CD4-positive, CD25-positive, alpha-beta regulatory T cell (primary cell): ENCODE measurements at regions not wholly inside any gene's neighbourhood (a gene's known extent, or its start where the extent isn't known, plus 50 kb on each side); places are given as distances from the start of the nearest gene placed in this dataset.

Source experiments
- ATAC-seq, 2 donors: fragments of 150-1000 bp; cut with Tn5 transposase; one replicate each; pipeline ENCODE4 v1.10.0; 2021; ENCODE audit warnings: low read depth in 2 of 2, moderate number of reproducible peaks in 2 of 2, moderate library complexity in 1 of 2
- DNase-seq, 3 donors: peaks; one replicate each; pipeline versions ENCODE4 v3.0.0 to v3.0.0-alpha.2; 2012 to 2022; ENCODE audit warnings: mixed read lengths in 1 of 3
- H3K27ac ChIP-seq: one replicate; pipeline ENCODE4 v1.7.0; 2013; ENCODE audit warnings: mild to moderate bottlenecking, low read length; ENCODE audit not compliant: insufficient read depth, poor library complexity, severe bottlenecking
- H3K27me3 ChIP-seq: one replicate; pipeline ENCODE4 v1.7.0; 2013; ENCODE audit warnings: low read length; ENCODE audit not compliant: control insufficient read depth, insufficient read depth
- H3K36me3 ChIP-seq: one replicate; pipeline ENCODE4 v1.7.0; 2013; ENCODE audit warnings: mild to moderate bottlenecking, low read length, moderate library complexity; ENCODE audit not compliant: control insufficient read depth, insufficient read depth
- H3K4me1 ChIP-seq: 2 replicates; pipeline ENCODE4 v1.7.0; 2013; ENCODE audit warnings: mild to moderate bottlenecking, low read length; ENCODE audit not compliant: insufficient read depth, control insufficient read depth, poor library complexity, severe bottlenecking
- H3K4me3 ChIP-seq: one replicate; pipeline ENCODE4 v1.7.0; 2013; ENCODE audit warnings: low read depth, mild to moderate bottlenecking, low read length, moderate library complexity
- H3K9me3 ChIP-seq, 2 experiments: 1 replicate in 1 of 2; 2 replicates in 1 of 2; pipeline ENCODE4 v1.7.0; 2013; ENCODE audit warnings: low read length in 2 of 2, mild to moderate bottlenecking in 1 of 2, moderate library complexity in 1 of 2; ENCODE audit not compliant: control insufficient read depth in 2 of 2
- H3K27ac Mint-ChIP-seq, 3 donors: one replicate each; pipeline ENCODE4 v1.8.0; 2020 to 2022; ENCODE audit warnings: mild to moderate bottlenecking in 3 of 3, mixed read lengths in 3 of 3, moderate library complexity in 2 of 3
- H3K27me3 Mint-ChIP-seq: one replicate; pipeline ENCODE4 v1.8.0; 2022; ENCODE audit warnings: mild to moderate bottlenecking, mixed read lengths
- H3K36me3 Mint-ChIP-seq: one replicate; pipeline ENCODE4 v1.8.0; 2020; ENCODE audit warnings: mixed read lengths
- H3K4me1 Mint-ChIP-seq, 4 donors: one replicate each; pipeline ENCODE4 v1.8.0; 2020 to 2022; ENCODE audit warnings: mixed read lengths in 4 of 4, mild to moderate bottlenecking in 1 of 4
- H3K4me3 Mint-ChIP-seq, 4 donors: one replicate each; pipeline ENCODE4 v1.8.0; 2020 to 2022; ENCODE audit warnings: mild to moderate bottlenecking in 4 of 4, mixed read lengths in 4 of 4, moderate library complexity in 3 of 4
- H3K9me3 Mint-ChIP-seq, 7 donors: one replicate each; pipeline ENCODE4 v1.8.0; 2020 to 2022; ENCODE audit warnings: mixed read lengths in 7 of 7, mild to moderate bottlenecking in 3 of 7, moderate library complexity in 2 of 7

DNA sequence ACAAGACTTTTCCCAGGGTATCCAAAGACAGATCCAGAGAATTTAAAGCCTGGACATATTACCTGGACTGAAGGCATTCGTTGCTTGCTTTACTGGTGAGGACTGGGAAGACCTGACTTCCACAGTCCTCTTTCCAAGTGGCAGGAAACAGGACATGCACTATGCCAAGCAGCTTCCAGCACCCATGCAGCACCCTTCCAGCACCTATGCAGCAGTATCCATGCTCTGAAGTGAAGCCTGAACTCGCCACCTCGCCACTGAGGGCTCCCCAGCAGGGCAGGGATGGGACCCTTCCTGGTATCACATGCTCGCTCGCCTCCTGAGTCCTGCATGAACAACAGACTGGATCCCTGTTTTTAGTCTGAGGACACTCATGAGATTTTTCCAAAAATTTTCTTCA lies 189.9 kb upstream of the KLF14 start:
- Mint-ChIP-seq H3K36me3 (peaks cover 38% of the 10 kb centered on the region), H3K4me1 (peaks cover 52 to 93% (median 75%) of the 10 kb centered on the region in 4 donors), H3K27ac (peak overlapping the region in 1 of 3 donors; percentile 88), H3K4me3 (peak overlapping the region in 2 of 4 donors; percentile 8 to 24), H3K9me3 (peaks cover 0 to 4% (median 0%) of the 10 kb centered on the region in 7 donors), H3K27me3 (no peaks in the 10 kb centered on the region)
- DNase-seq (no peak), ATAC-seq (no peak)
- peak overlapping the region; percentile 94 for H3K27ac ChIP-seq
- H3K4me1 ChIP-seq: peaks cover 89% of the 10 kb centered on the region
- H3K4me3 ChIP-seq: no peak overlapping the region
- no peaks in the 10 kb centered on the region for H3K27me3 ChIP-seq
- H3K9me3 ChIP-seq: no peaks in the 10 kb centered on the region
- peaks cover 51% of the 10 kb centered on the region for H3K36me3 ChIP-seq

DNA sequence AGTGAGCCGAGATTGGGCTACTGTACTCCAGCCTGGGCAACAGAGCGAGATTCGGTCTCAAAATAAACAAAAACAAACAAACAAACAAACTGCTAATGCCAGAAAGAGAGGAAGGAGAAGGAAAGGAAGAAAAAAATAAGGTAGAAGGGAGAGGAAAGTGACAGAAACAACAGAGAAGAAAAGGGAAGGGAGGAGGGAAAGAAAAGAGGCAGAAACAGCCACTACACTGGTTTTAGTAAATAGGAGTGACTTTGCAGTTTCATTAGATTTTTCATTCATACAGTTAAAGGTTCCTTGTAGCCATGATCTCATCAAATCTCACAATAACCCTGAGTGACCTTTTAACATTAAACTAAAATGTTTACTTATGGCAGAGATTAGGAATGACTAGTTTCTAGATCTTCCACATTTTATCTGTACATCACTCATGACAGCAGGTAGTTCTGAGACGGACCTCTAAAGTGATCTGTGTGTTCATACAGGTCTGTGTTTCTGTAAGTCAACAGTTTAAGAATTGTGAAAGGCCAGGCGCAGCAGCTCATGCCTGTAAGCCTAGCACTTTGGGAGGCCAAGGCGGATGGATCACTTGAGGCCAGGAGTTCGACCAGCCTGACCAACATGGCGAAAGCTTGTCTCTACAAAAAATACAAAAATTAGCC lies 191.3 kb upstream of the KLF14 start:
- DNase-seq (no peak), ATAC-seq (no peak)
- H3K27ac Mint-ChIP-seq: peak overlapping the region; percentile 79 to 88 (median 87)
- H3K4me3 Mint-ChIP-seq: peak overlapping the region; percentile 70 to 91 (median 80)
- Histone ChIP-seq H3K4me3 (peak overlapping the region; percentile 58), H3K27me3 (no peaks in the 10 kb centered on the region), H3K9me3 (no peaks in the 10 kb centered on the region), H3K4me1 (peaks cover 90% of the 10 kb centered on the region), H3K36me3 (peaks cover 43% of the 10 kb centered on the region), H3K27ac (peak overlapping the region; percentile 94)
- H3K9me3 Mint-ChIP-seq: peaks cover 0 to 4% (median 0%) of the 10 kb centered on the region in 7 donors
- H3K36me3 Mint-ChIP-seq: peaks cover 32% of the 10 kb centered on the region
- peaks cover 50 to 93% (median 74%) of the 10 kb centered on the region in 4 donors for H3K4me1 Mint-ChIP-seq
- H3K27me3 Mint-ChIP-seq: no peaks in the 10 kb centered on the region

DNA sequence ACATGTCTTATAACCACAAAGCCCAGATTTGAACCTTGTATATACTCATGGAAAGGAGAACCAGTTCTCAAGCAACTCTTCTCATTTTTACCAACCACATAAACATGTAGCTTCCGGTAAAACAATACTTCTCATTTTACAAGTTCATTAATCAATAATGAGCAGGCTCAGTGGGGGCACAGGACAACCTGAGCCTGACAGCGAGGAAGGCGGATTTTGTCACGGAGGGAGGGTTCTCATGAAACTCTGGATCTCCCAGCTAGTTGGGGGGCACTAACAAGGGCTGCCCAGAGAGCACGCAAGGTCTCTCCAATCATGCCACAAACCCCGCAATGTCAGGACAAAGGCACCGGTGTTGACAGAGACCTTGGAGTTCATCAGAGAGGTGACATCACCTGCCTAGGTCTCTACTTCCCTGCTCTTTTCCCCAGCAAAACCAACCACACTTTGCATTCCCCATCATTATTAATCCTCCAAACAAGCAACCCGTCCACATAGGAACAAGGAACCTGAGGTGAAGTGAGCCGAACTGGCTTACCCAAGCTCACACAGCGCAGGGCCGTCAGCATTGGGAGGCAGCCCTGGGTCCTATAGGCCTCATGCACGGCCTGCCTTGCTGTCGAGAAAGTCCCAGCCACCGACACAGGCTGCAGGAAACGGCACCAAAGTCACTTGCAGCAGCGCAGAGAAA lies 192.1 kb upstream of the KLF14 start:
- peak overlapping the region; percentile 57 for H3K4me3 ChIP-seq
- Mint-ChIP-seq H3K27ac (peak overlapping the region; percentile 87 to 88 (median 88)), H3K9me3 (peaks cover 0 to 4% (median 0%) of the 10 kb centered on the region in 7 donors), H3K4me1 (peaks cover 48 to 93% (median 75%) of the 10 kb centered on the region in 4 donors), H3K27me3 (no peaks in the 10 kb centered on the region), H3K36me3 (peaks cover 24% of the 10 kb centered on the region), H3K4me3 (peak overlapping the region; percentile 65 to 91 (median 84))
- ATAC-seq (peak in 1 of 2 donors; percentile 28), DNase-seq (peak in 1 of 3 donors; percentile 41)
- H3K27me3 ChIP-seq: no peaks in the 10 kb centered on the region
- peaks cover 38% of the 10 kb centered on the region for H3K36me3 ChIP-seq
- peaks cover 92% of the 10 kb centered on the region for H3K4me1 ChIP-seq
- peak overlapping the region; percentile 94 for H3K27ac ChIP-seq
- no peaks in the 10 kb centered on the region for H3K9me3 ChIP-seq

DNA sequence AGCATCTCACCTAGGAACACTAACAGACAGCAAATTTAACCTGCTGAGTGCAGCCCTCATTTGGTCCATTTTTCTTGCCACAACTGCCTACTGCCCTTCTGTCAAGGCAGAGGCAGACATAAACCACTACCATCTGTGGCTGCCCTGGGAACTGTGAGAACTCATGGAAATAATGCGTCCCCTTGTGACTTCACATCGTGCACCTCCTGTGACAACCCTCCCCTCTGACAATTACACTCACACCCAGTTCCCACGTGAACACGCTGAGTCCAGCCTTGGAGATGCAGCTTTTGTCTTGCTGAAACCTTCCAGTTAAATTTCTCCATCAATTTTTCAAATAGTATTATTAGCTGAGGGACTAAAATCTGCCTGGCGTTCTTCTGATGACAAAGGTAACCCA lies 193.1 kb upstream of the KLF14 start:
- peaks cover 24% of the 10 kb centered on the region for H3K36me3 Mint-ChIP-seq
- H3K27me3 Mint-ChIP-seq: no peaks in the 10 kb centered on the region
- H3K27ac Mint-ChIP-seq: peak overlapping the region; percentile 80 to 88 (median 87)
- Histone ChIP-seq H3K36me3 (peaks cover 35% of the 10 kb centered on the region), H3K4me3 (peak overlapping the region; percentile 37), H3K27me3 (no peaks in the 10 kb centered on the region), H3K4me1 (peaks cover 92% of the 10 kb centered on the region), H3K9me3 (no peaks in the 10 kb centered on the region), H3K27ac (peak overlapping the region; percentile 94)
- H3K4me1 Mint-ChIP-seq: peaks cover 58 to 97% (median 80%) of the 10 kb centered on the region in 4 donors
- ATAC-seq: no peak
- DNase-seq: no peak
- H3K4me3 Mint-ChIP-seq: peak overlapping the region in 3 of 4 donors; percentile 65 to 91 (median 76)
- peaks cover 0 to 4% (median 0%) of the 10 kb centered on the region in 7 donors for H3K9me3 Mint-ChIP-seq

DNA sequence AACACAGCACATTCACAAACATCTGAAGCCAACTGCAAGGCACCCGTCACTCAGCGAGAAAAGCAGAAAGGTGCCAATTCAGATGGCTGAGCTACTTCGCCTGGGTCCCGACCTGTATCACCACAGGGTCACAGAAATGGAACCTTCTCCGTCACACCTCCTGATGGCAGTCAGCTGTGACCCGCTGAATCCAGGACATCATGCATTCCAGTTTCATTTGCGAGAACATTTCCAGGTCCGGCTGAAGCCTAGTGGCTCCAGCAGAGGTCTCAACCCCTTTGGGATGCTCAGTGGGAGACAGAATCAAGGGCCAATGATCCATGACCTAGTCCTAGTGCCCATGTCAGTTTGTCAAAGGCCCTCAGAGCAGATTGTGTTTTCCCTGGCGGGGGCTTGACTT lies 193.6 kb upstream of the KLF14 start:
- Histone ChIP-seq H3K4me3 (peak overlapping the region; percentile 37), H3K36me3 (peaks cover 31% of the 10 kb centered on the region), H3K4me1 (peaks cover 93% of the 10 kb centered on the region), H3K27me3 (no peaks in the 10 kb centered on the region), H3K9me3 (no peaks in the 10 kb centered on the region), H3K27ac (peak overlapping the region; percentile 94)
- Mint-ChIP-seq H3K9me3 (peaks cover 0 to 4% (median 0%) of the 10 kb centered on the region in 7 donors), H3K4me1 (peaks cover 58 to 98% (median 80%) of the 10 kb centered on the region in 4 donors), H3K4me3 (peak overlapping the region; percentile 65 to 91 (median 72)), H3K27ac (peak overlapping the region; percentile 80 to 88 (median 87)), H3K27me3 (no peaks in the 10 kb centered on the region), H3K36me3 (peaks cover 22% of the 10 kb centered on the region)
- DNase-seq: no peak
- ATAC-seq: no peak

DNA sequence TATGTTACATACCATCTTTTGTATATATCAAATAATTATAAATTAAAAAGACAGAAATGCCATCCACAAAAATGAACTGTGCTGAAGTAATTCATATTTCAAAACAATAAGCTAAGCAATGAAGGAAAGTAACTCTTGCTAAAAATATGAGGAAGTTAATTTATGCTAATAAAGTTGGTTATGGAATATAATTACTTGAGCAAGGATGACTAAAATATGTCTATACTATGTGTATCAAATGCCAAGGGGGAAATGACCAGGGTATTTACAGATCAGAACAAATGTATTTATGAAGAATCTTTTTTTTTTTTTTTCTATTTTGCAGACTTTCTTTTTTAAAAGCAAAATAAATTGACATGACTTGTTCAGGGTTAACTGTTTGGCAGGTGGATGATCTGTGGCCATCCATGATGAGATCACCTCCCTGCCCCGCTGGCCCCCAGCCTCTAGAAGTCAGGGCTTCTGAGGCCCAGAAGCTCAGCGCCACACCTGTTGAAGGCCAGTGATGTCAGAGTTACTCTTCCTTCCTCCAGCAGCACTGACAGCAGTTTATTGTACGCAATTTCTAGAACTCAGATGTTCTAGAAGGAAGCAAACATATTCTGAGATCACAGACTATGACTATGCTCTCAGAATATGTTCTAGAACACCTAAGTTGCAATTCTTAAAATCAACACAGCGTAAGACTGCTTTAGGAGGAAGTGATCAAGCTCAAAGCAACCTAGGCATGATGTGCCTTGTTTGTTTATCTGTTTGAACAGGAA lies 196.1 kb upstream of the KLF14 start:
- peak overlapping the region; percentile 60 to 77 (median 62) for H3K4me3 Mint-ChIP-seq
- H3K4me1 Mint-ChIP-seq: peaks cover 49 to 98% (median 84%) of the 10 kb centered on the region in 4 donors
- Histone ChIP-seq H3K36me3 (peaks cover 39% of the 10 kb centered on the region), H3K4me3 (peak overlapping the region; percentile 54), H3K27me3 (no peaks in the 10 kb centered on the region), H3K4me1 (peaks cover 99% of the 10 kb centered on the region), H3K27ac (peak overlapping the region; percentile 94), H3K9me3 (no peaks in the 10 kb centered on the region)
- DNase-seq: peak; percentile 67 to 79 (median 77)
- peak overlapping the region; percentile 91 to 97 (median 92) for H3K27ac Mint-ChIP-seq
- peaks cover 0 to 4% (median 0%) of the 10 kb centered on the region in 7 donors for H3K9me3 Mint-ChIP-seq
- H3K36me3 Mint-ChIP-seq: peaks cover 34% of the 10 kb centered on the region
- no peaks in the 10 kb centered on the region for H3K27me3 Mint-ChIP-seq
- peak; percentile 68 to 72 for ATAC-seq

DNA sequence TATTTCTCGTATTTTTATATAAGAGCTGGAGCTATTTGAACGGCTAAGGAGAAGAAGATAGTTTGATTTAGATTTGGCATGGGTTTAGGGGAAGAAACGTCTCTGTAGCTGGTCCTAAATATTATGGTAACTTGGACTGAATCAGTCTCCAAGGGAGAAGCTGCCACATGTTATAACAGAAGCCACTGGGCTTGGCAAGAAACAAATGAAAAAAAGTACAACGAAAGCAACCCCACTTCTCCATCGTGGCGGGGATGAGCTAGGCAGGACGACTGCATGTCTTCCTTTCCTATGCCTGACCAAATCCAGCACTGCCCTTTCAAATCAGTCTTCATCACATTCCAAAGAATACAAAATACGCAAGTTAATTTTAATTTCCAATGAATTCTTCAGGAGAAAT lies 196.7 kb upstream of the KLF14 start:
- no peaks in the 10 kb centered on the region for H3K27me3 ChIP-seq
- H3K36me3 Mint-ChIP-seq: peaks cover 36% of the 10 kb centered on the region
- H3K9me3 Mint-ChIP-seq: peaks cover 0 to 4% (median 0%) of the 10 kb centered on the region in 7 donors
- H3K4me1 ChIP-seq: peaks cover 99% of the 10 kb centered on the region
- no peaks in the 10 kb centered on the region for H3K9me3 ChIP-seq
- peaks cover 40% of the 10 kb centered on the region for H3K36me3 ChIP-seq
- ATAC-seq (no peak), DNase-seq (no peak)
- peak overlapping the region; percentile 94 for H3K27ac ChIP-seq
- peak overlapping the region; percentile 91 to 97 (median 92) for H3K27ac Mint-ChIP-seq
- H3K27me3 Mint-ChIP-seq: no peaks in the 10 kb centered on the region
- H3K4me3 Mint-ChIP-seq: peak overlapping the region; percentile 60 to 77 (median 62)
- peaks cover 44 to 98% (median 85%) of the 10 kb centered on the region in 4 donors for H3K4me1 Mint-ChIP-seq
- H3K4me3 ChIP-seq: peak overlapping the region; percentile 54
